ENCODE measurements at regions not wholly inside any gene's neighbourhood (a gene's known extent, or its start where the extent isn't known, plus 50 kb on each side); places are given as distances from the start of the nearest gene placed in this dataset.

DNA sequence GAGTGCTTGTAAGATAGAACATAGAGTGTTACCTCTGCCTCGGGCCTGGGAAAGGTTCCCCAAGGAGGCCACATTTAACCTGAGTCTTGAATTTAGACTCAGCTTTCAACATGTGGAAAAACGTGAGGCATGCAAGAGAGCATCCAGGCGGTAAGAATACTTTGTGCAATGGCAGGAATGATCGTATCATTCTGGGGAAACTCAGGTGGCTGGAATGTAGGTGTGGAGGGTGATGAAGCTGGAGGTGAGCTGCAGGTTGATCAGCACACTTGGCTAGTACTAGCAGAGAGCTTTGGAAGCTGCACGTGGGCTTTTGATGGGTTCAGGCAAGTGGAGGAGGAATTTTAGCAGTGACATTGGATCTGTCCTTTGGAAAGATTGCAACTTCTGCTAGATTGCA, 270.3 kb upstream of the RAG2 start:
- Mint-ChIP-seq H3K27ac (no peak overlapping the region), H3K4me1 (ENCODE audit: low read depth) (peaks cover 2% of the 10 kb centered on the region), H3K27me3 (no peaks in the 10 kb centered on the region), H3K4me3 (ENCODE audit: low read depth) (no peak overlapping the region), H3K9me3 (ENCODE audit: low read depth) (no peaks in the 10 kb centered on the region), H3K36me3 (ENCODE audit: insufficient read depth) (no peaks in the 10 kb centered on the region)
- TF ChIP-seq, protein P1, sequence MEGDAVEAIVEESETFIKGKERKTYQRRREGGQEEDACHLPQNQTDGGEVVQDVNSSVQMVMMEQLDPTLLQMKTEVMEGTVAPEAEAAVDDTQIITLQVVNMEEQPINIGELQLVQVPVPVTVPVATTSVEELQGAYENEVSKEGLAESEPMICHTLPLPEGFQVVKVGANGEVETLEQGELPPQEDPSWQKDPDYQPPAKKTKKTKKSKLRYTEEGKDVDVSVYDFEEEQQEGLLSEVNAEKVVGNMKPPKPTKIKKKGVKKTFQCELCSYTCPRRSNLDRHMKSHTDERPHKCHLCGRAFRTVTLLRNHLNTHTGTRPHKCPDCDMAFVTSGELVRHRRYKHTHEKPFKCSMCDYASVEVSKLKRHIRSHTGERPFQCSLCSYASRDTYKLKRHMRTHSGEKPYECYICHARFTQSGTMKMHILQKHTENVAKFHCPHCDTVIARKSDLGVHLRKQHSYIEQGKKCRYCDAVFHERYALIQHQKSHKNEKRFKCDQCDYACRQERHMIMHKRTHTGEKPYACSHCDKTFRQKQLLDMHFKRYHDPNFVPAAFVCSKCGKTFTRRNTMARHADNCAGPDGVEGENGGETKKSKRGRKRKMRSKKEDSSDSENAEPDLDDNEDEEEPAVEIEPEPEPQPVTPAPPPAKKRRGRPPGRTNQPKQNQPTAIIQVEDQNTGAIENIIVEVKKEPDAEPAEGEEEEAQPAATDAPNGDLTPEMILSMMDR (IDR thresholded peaks at IDR 0.05; ENCODE audit: unreplicated experiment): no peak
- DNase-seq (ENCODE audit: low spot score, unreplicated experiment): no peak

DNA sequence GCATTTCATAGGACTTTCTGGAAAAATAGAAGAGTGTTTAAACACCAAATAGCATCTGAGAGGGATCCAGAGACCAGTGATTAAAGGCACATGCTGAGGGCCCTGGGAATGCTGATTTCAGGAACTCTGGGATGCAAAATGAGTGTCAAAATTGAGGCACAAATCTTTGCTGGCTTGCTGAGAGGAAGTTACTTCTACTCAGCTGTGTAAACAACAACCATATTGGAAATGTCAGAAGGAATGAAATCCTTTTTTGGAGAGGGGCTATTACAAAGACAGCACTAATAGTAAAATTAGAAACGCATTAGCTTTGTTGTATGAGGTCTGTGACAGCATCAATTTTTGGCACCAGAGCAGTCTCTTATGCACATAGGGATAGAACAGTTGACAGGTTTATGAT, 267.8 kb upstream of the RAG2 start:
- Mint-ChIP-seq H3K4me1 (ENCODE audit: low read depth) (peaks cover 2% of the 10 kb centered on the region), H3K9me3 (ENCODE audit: low read depth) (no peaks in the 10 kb centered on the region), H3K27ac (no peak overlapping the region), H3K27me3 (no peaks in the 10 kb centered on the region), H3K36me3 (ENCODE audit: insufficient read depth) (no peaks in the 10 kb centered on the region), H3K4me3 (ENCODE audit: low read depth) (no peak overlapping the region)
- no peak for DNase-seq (ENCODE audit: low spot score, unreplicated experiment)
- TF ChIP-seq, protein P1 (IDR thresholded peaks at IDR 0.05; ENCODE audit: unreplicated experiment): no peak

DNA sequence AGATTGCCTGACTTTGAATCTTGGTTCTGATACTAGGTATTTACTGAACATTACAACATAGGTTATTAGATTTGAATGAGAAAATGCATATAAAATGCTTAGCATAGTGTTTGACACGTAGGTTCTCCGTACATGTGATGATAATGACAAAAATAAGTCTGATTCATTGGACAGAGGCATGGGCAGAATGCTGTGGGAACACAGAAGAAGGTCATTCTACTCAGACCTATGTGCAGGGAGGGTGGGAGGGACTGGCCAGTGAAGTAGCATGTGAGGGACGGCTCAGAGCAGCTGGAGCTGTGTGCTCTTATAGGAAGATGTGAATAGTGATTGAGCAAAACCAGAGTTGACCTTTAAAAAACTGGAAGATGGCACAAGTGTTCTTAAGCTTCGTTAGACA, 256.8 kb upstream of the RAG2 start:
- H3K9me3 Mint-ChIP-seq (ENCODE audit: low read depth): no peaks in the 10 kb centered on the region
- H3K27ac Mint-ChIP-seq: no peak overlapping the region
- no peaks in the 10 kb centered on the region for H3K36me3 Mint-ChIP-seq (ENCODE audit: insufficient read depth)

DNA sequence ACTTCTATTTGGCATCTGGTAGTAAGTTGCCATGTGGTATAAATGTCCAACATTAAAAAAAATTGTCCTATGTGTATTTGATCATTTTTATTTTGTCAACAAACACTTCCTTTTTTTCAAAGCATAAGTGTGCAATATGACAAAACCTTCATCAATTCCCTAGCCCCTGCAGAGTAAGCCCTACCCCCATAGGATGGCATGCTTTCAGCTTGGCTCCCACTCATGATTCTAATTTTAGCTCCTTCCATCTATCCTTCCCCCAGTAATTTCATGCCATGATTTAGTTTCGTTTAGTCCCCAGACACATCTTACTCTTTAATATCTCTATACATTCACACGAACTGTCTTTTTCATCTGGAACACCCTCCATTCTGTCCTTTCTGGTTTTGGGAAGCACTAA, 250.6 kb upstream of the RAG2 start:
- TF ChIP-seq, protein P1 (IDR thresholded peaks at IDR 0.05; ENCODE audit: unreplicated experiment): no peak
- no peaks in the 10 kb centered on the region for H3K27me3 Mint-ChIP-seq
- no peaks in the 10 kb centered on the region for H3K36me3 Mint-ChIP-seq (ENCODE audit: insufficient read depth)
- H3K27ac Mint-ChIP-seq: no peak overlapping the region
- no peak overlapping the region for H3K4me3 Mint-ChIP-seq (ENCODE audit: low read depth)
- H3K9me3 Mint-ChIP-seq (ENCODE audit: low read depth): no peaks in the 10 kb centered on the region
- H3K4me1 Mint-ChIP-seq (ENCODE audit: low read depth): no peaks in the 10 kb centered on the region
- DNase-seq (ENCODE audit: low spot score, unreplicated experiment): no peak

More for the DNA sequence above, 256.8 kb upstream of the RAG2 start:
- Mint-ChIP-seq H3K27me3 (no peaks in the 10 kb centered on the region), H3K4me1 (ENCODE audit: low read depth) (peaks cover 4% of the 10 kb centered on the region), H3K4me3 (ENCODE audit: low read depth) (no peak overlapping the region)
- DNase-seq (ENCODE audit: low spot score, unreplicated experiment): no peak
- TF ChIP-seq, protein P1 (IDR thresholded peaks at IDR 0.05; ENCODE audit: unreplicated experiment): no peak

DNA sequence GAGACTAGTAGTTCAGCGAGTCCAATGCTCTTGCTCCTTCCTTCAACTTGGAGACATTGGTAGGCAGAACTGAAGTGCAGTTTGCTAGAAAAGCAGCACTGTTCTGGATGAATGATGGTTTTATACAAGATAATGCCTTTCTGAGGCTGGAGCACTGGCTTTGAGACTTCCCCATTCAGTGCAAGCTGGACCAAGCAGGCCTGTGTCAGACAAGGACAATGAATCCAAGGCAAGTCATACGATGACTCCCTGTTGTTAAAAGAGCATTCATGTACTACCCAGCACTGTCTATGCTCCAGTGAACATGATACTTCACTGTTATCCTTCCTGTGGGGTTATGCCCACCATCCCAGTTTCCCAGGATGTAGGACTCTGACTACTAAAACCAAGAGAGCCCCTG, 242.3 kb upstream of the RAG2 start:
- Mint-ChIP-seq H3K4me3 (ENCODE audit: low read depth) (no peak overlapping the region), H3K27ac (no peak overlapping the region), H3K36me3 (ENCODE audit: insufficient read depth) (no peaks in the 10 kb centered on the region), H3K27me3 (no peaks in the 10 kb centered on the region), H3K9me3 (ENCODE audit: low read depth) (peaks cover 3% of the 10 kb centered on the region), H3K4me1 (ENCODE audit: low read depth) (peaks cover 10% of the 10 kb centered on the region)
- DNase-seq (ENCODE audit: low spot score, unreplicated experiment): no peak
- TF ChIP-seq, protein P1 (IDR thresholded peaks at IDR 0.05; ENCODE audit: unreplicated experiment): no peak
